Endothelial cell of umbilical vein (primary cell): ENCODE measurements at regions not wholly inside any gene's neighbourhood (a gene's known extent, or its start where the extent isn't known, plus 50 kb on each side); places are given as distances from the start of the nearest gene placed in this dataset.

Experiments used
- BruUV-seq: library from RNA; stranded (reverse); fragments of 400-500 nt; replicated peaks from 2 replicates; lab custom pipeline; 2021; lab: Mats Ljungman, UMichigan
- CTCF ChIA-PET: fragments of 300-600, 350-600 bp; sonication (Branson Sonifier 250); formaldehyde crosslinking; loops from one replicate; lab custom pipeline; 2021; ENCODE audit warnings: antibody characterized with exemption, inconsistent platforms; lab: Charles Lee
- POLR2A ChIA-PET: fragments of 300-600, 350-600 bp; sonication (Branson Sonifier 250); formaldehyde crosslinking; loops from one replicate; lab custom pipeline; 2021; ENCODE audit warnings: antibody characterized with exemption, inconsistent platforms; lab: Charles Lee
- DNase-seq: peaks from one replicate; pipeline ENCODE4 v3.0.0-alpha.2; 2011; ENCODE audit warnings: low read depth, low spot score
- FAIRE-seq: peaks from 2 replicates; lab custom pipeline; 2011; peaks lifted over from hg19 to GRCh38; lab: Jason Lieb, UNC
- H2AFZ ChIP-seq: 2 replicates; pipeline ENCODE4 v1.6.0; 2012; ENCODE audit warnings: low read depth, low read length, control low read depth, inconsistent platforms
- H3K27ac ChIP-seq: 2 replicates; pipeline ENCODE4 v1.5.1; 2011; ENCODE audit warnings: low read depth, mild to moderate bottlenecking, control low read depth, low read length, moderate library complexity; ENCODE audit not compliant: insufficient read depth
- H3K27me3 ChIP-seq, 2 experiments: 2 replicates each; pipeline versions ENCODE4 v1.6.0 to v1.6.1; 2011; ENCODE audit warnings: low read length in 2 of 2, mixed read lengths in 1 of 2; ENCODE audit not compliant: control insufficient read depth in 2 of 2, insufficient read depth in 2 of 2
- H3K36me3 ChIP-seq, 2 experiments: 2 replicates in 1 of 2; 3 replicates in 1 of 2; pipeline ENCODE4 v1.5.1; 2011; ENCODE audit warnings: low read length in 2 of 2, mild to moderate bottlenecking in 1 of 2, moderate library complexity in 1 of 2; ENCODE audit not compliant: control insufficient read depth in 2 of 2, insufficient read depth in 2 of 2; ENCODE audit errors: extremely low read depth in 1 of 2
- H3K4me1 ChIP-seq: 3 replicates; pipeline ENCODE4 v1.5.1; 2011; ENCODE audit warnings: mild to moderate bottlenecking, low read length; ENCODE audit not compliant: control insufficient read depth, insufficient read depth; ENCODE audit errors: extremely low read depth
- H3K4me2 ChIP-seq: 2 replicates; pipeline ENCODE4 v1.6.1; 2011; ENCODE audit warnings: low read length, control low read depth, mixed read lengths; ENCODE audit not compliant: insufficient read depth
- H3K4me3 ChIP-seq, 3 experiments: fragments of 200-600 bp in 1 of 3; sonication (generic), shearing (Covaris generic) in 1 of 3; replicated peaks in 1 of 3; 2 replicates each; pipeline ENCODE4 v1.5.1; 2011 to 2016; ENCODE audit warnings: control low read depth in 3 of 3, low read length in 3 of 3, mild to moderate bottlenecking in 2 of 3, inconsistent platforms in 1 of 3, low read depth in 1 of 3, moderate library complexity in 1 of 3; ENCODE audit not compliant: insufficient read depth in 1 of 3
- H3K79me2 ChIP-seq: 2 replicates; pipeline ENCODE4 v1.6.0; 2012; ENCODE audit warnings: low read length, inconsistent platforms; ENCODE audit not compliant: control insufficient read depth, insufficient read depth
- H3K9ac ChIP-seq: replicated peaks from 2 replicates; pipeline ENCODE3; 2011; ENCODE audit warnings: low read length, control low read depth; ENCODE audit not compliant: insufficient read depth; ENCODE audit errors: extremely low read depth
- H3K9me1 ChIP-seq: replicated peaks from 3 replicates; pipeline ENCODE4 v1.6.0; 2011; ENCODE audit warnings: mild to moderate bottlenecking, low read length; ENCODE audit not compliant: control insufficient read depth, insufficient read depth; ENCODE audit errors: extremely low read depth
- H3K9me3 ChIP-seq: replicated peaks from 2 replicates; pipeline ENCODE4 v1.5.1; 2012; ENCODE audit warnings: low read length, inconsistent platforms; ENCODE audit not compliant: control insufficient read depth, insufficient read depth
- H4K20me1 ChIP-seq: replicated peaks from 2 replicates; pipeline ENCODE3; 2011; ENCODE audit warnings: mild to moderate bottlenecking, low read length; ENCODE audit not compliant: control insufficient read depth, insufficient read depth; ENCODE audit errors: extremely low read depth
- CTCF ChIP-seq, 2 donors: IDR thresholded peaks; 1 replicate in 1 of 2; 2 replicates in 1 of 2; pipeline ENCODE4 v1.5.1; 2011; ENCODE audit warnings: low read length in 2 of 2, mild to moderate bottlenecking in 2 of 2, moderate library complexity in 2 of 2, control low read depth in 1 of 2, inconsistent platforms in 1 of 2, low read depth in 1 of 2; ENCODE audit not compliant: insufficient read depth in 1 of 2; ENCODE audit errors: extremely low read depth in 1 of 2
- EZH2 ChIP-seq: IDR thresholded peaks from 2 replicates; pipeline ENCODE4 v1.6.1; 2012; ENCODE audit warnings: borderline replicate concordance, low read depth, mild to moderate bottlenecking, moderate library complexity, low read length, inconsistent platforms; ENCODE audit not compliant: severe bottlenecking
- FOS ChIP-seq: IDR thresholded peaks from 2 replicates; pipeline ENCODE4 v1.6.1; 2011; ENCODE audit warnings: mild to moderate bottlenecking, low read length, moderate library complexity, borderline replicate concordance; ENCODE audit not compliant: insufficient read depth
- GATA2 ChIP-seq: IDR thresholded peaks from 2 replicates; pipeline ENCODE4 v1.7.0; 2011; ENCODE audit warnings: low read depth, mild to moderate bottlenecking, moderate library complexity, mixed read lengths, low read length; ENCODE audit not compliant: insufficient read length, insufficient read depth
- JUN ChIP-seq: IDR thresholded peaks from 2 replicates; pipeline ENCODE4 v1.6.1; 2011; ENCODE audit warnings: borderline replicate concordance, low read depth; ENCODE audit not compliant: insufficient read length, insufficient read depth
- MAX ChIP-seq: IDR thresholded peaks from 2 replicates; pipeline ENCODE4 v1.6.1; 2011; ENCODE audit not compliant: insufficient read depth, insufficient read length
- MYC ChIP-seq: IDR thresholded peaks from one replicate; pipeline ENCODE4 v1.6.1; 2011; ENCODE audit warnings: mild to moderate bottlenecking, low read depth, low read length
- POLR2A ChIP-seq: IDR thresholded peaks from 2 replicates; pipeline ENCODE4 v1.6.1; 2012; ENCODE audit warnings: low read depth, mild to moderate bottlenecking, control low read depth, low read length
- POLR2AphosphoS5 ChIP-seq: IDR thresholded peaks from 2 replicates; pipeline ENCODE4 v1.6.1; 2012; ENCODE audit warnings: low read depth, mild to moderate bottlenecking, control low read depth, low read length, moderate library complexity; ENCODE audit not compliant: insufficient read depth
- dilution Hi-C: fragments of 300-500 bp; cut with MboI; formaldehyde crosslinking; loops from one replicate; pipeline ENCODE4 v1.15.0; 2019; ENCODE audit warnings: low sequenced_read_pairs; ENCODE audit not compliant: extremely low pct_ligation_motif_present
- intact Hi-C: fragments of 100-400 bp; cut with micrococcal nuclease; formaldehyde crosslinking; loops from one replicate; pipeline ENCODE4 v1.10.0; 2022

GRCh38 chr1:187237542-187237941, 408.8 kb downstream of the PLA2G4A start:
- Histone ChIP-seq H3K27me3 (no peaks in the 10 kb centered on the region), H3K36me3 (no peaks in the 10 kb centered on the region), H3K4me3 (no peak overlapping the region), H2AFZ (no peak overlapping the region), H3K9ac (no peak overlapping the region), H3K9me1 (no peaks in the 10 kb centered on the region), H3K27ac (no peak overlapping the region), H3K4me1 (no peaks in the 10 kb centered on the region), H4K20me1 (no peaks in the 10 kb centered on the region), H3K4me2 (no peak overlapping the region), H3K79me2 (no peaks in the 10 kb centered on the region), H3K9me3 (no peaks in the 10 kb centered on the region)
- ChIA-PET CTCF (no interaction called here), POLR2A (no interaction called here)
- no peak for DNase-seq
- intact Hi-C loops, result no loop called here
- TF ChIP-seq POLR2A, result no peak
- no peak for TF ChIP-seq POLR2AphosphoS5
- no peak for TF ChIP-seq MYC
- no peak for TF ChIP-seq EZH2
- no peak for TF ChIP-seq GATA2
- TF ChIP-seq FOS, result no peak
- TF ChIP-seq MAX, result no peak
- no peak for TF ChIP-seq CTCF (IDR thresholded peaks at IDR 0.05; ENCODE audit: extremely low read depth in 1 of 2, insufficient read depth in 1 of 2, low read depth in 1 of 2, low read length in 2 of 2)
- TF ChIP-seq JUN, result no peak
- FAIRE-seq, result no peak
- dilution Hi-C loops, result no loop called here
- no TSS peak for BruUV-seq
